MG63 (cell line): ENCODE measurements at regions not wholly inside any gene's neighbourhood (a gene's known extent, or its start where the extent isn't known, plus 50 kb on each side); places are given as distances from the start of the nearest gene placed in this dataset.
"Not testable (repeated sequence)": the region's sequence is repeated elsewhere in the genome, so short reads cannot be mapped to it uniquely, and the experiment has no call there.

Experiments used
- DNase-seq: peaks from one replicate; pipeline ENCODE4 v3.0.0-alpha.2; 2020
- H3K27me3 ChIP-seq: fragments of 250-450 bp; sonication (Bioruptor Pico); 2 replicates; pipeline ENCODE4 v1.5.1; 2020; ENCODE audit warnings: mild to moderate bottlenecking, moderate library complexity
- H3K36me3 ChIP-seq: fragments of 250-450 bp; sonication (Bioruptor Pico); 2 replicates; pipeline ENCODE4 v1.5.1; 2020; ENCODE audit warnings: mild to moderate bottlenecking, moderate library complexity
- H3K4me3 ChIP-seq: fragments of 250-450 bp; sonication (Bioruptor Pico); 2 replicates; pipeline ENCODE4 v1.5.1; 2020; ENCODE audit warnings: mild to moderate bottlenecking, moderate library complexity
- H3K9me3 ChIP-seq: fragments of 250-450 bp; sonication (Bioruptor Pico); 2 replicates; pipeline ENCODE4 v1.5.1; 2020; ENCODE audit warnings: mild to moderate bottlenecking, moderate library complexity

GRCh38 chr5:125634216-125634835, 788.9 kb upstream of the GRAMD2B start:
- no peak for DNase-seq
- no peak overlapping the region for H3K4me3 ChIP-seq
- H3K36me3 ChIP-seq = no peaks in the 10 kb centered on the region
- H3K27me3 ChIP-seq = no peaks in the 10 kb centered on the region
- H3K9me3 ChIP-seq = no peaks in the 10 kb centered on the region

GRCh38 chr5:125639858-125640257, 783.4 kb upstream of the GRAMD2B start:
- DNase-seq = no peak
- 0 out of 2 replicates have a peak, but pooled peaks cover 6% of the 10 kb centered on the region for H3K9me3 ChIP-seq
- H3K4me3 ChIP-seq = no peak overlapping the region
- no peaks in the 10 kb centered on the region for H3K27me3 ChIP-seq
- no peaks in the 10 kb centered on the region for H3K36me3 ChIP-seq

- Histone ChIP-seq H3K27me3 (0 out of 2 replicates have a peak, but pooled peaks cover 4% of the 10 kb centered on the region), H3K9me3 (no peaks in the 10 kb centered on the region), H3K36me3 (no peaks in the 10 kb centered on the region), H3K4me3 (no peak overlapping the region)
- DNase-seq = no peak
These were observed 770.4 kb upstream of the GRAMD2B start for GRCh38 chr5:125652761-125653160.

- no peak for DNase-seq
- H3K4me3 ChIP-seq = no peak overlapping the region
- 0 out of 2 replicates have a peak, but pooled peaks cover 4% of the 10 kb centered on the region for H3K27me3 ChIP-seq
- H3K36me3 ChIP-seq = no peaks in the 10 kb centered on the region
- no peaks in the 10 kb centered on the region for H3K9me3 ChIP-seq
These were observed 768.8 kb upstream of the GRAMD2B start for GRCh38 chr5:125654392-125654791.

- H3K9me3 ChIP-seq = no peaks in the 10 kb centered on the region
- DNase-seq = no peak
- no peaks in the 10 kb centered on the region for H3K36me3 ChIP-seq
- H3K27me3 ChIP-seq = 0 out of 2 replicates have a peak, but pooled peaks cover 4% of the 10 kb centered on the region
- H3K4me3 ChIP-seq = no peak overlapping the region
These were observed 768.1 kb upstream of the GRAMD2B start for GRCh38 chr5:125655156-125655555.

- DNase-seq = no peak
- H3K36me3 ChIP-seq = no peaks in the 10 kb centered on the region
- no peaks in the 10 kb centered on the region for H3K9me3 ChIP-seq
- H3K4me3 ChIP-seq = no peak overlapping the region
- H3K27me3 ChIP-seq = 0 out of 2 replicates have a peak, but pooled peaks cover 4% of the 10 kb centered on the region
These were observed 765.3 kb upstream of the GRAMD2B start for GRCh38 chr5:125657936-125658335.

GRCh38 chr5:125659316-125660023, 763.7 kb upstream of the GRAMD2B start:
- Histone ChIP-seq H3K4me3 (no peak overlapping the region), H3K9me3 (no peaks in the 10 kb centered on the region), H3K27me3 (no peaks in the 10 kb centered on the region), H3K36me3 (no peaks in the 10 kb centered on the region)
- no peak for DNase-seq

- DNase-seq = no peak
These were observed 762.8 kb upstream of the GRAMD2B start for GRCh38 chr5:125660231-125660895.

GRCh38 chr5:125661584-125661983, 761.6 kb upstream of the GRAMD2B start:
- H3K36me3 ChIP-seq = no peaks in the 10 kb centered on the region
- H3K4me3 ChIP-seq = no peak overlapping the region
- no peaks in the 10 kb centered on the region; the same call in 1 of the 2 replicates for H3K27me3 ChIP-seq
- no peak for DNase-seq
- H3K9me3 ChIP-seq = no peaks in the 10 kb centered on the region

More at GRCh38 chr5:125660231-125660895, 762.8 kb upstream of the GRAMD2B start:
- H3K4me3 ChIP-seq = no peak overlapping the region
- H3K9me3 ChIP-seq = no peaks in the 10 kb centered on the region
- no peaks in the 10 kb centered on the region for H3K36me3 ChIP-seq
- H3K27me3 ChIP-seq = no peaks in the 10 kb centered on the region

- no peaks in the 10 kb centered on the region for H3K9me3 ChIP-seq
- DNase-seq = no peak
- no peaks in the 10 kb centered on the region; the same call in 1 of the 2 replicates for H3K27me3 ChIP-seq
- no peak overlapping the region for H3K4me3 ChIP-seq
- no peaks in the 10 kb centered on the region for H3K36me3 ChIP-seq
These were observed 754.3 kb upstream of the GRAMD2B start for GRCh38 chr5:125668884-125669283.

GRCh38 chr5:125673359-125673950, 749.8 kb upstream of the GRAMD2B start:
- Histone ChIP-seq H3K27me3 (no peaks in the 10 kb centered on the region), H3K4me3 (no peak overlapping the region), H3K36me3 (no peaks in the 10 kb centered on the region), H3K9me3 (no peaks in the 10 kb centered on the region)
- DNase-seq = no peak

- H3K36me3 ChIP-seq = no peaks in the 10 kb centered on the region
- no peaks in the 10 kb centered on the region for H3K9me3 ChIP-seq
- no peak overlapping the region for H3K4me3 ChIP-seq
- H3K27me3 ChIP-seq = no peaks in the 10 kb centered on the region
- DNase-seq = no peak
These were observed 743.7 kb upstream of the GRAMD2B start for GRCh38 chr5:125679522-125679921.

GRCh38 chr5:125683669-125684068, 739.5 kb upstream of the GRAMD2B start:
- Histone ChIP-seq H3K27me3 (no peaks in the 10 kb centered on the region; the same call in 1 of the 2 replicates), H3K4me3 (no peak overlapping the region), H3K9me3 (no peaks in the 10 kb centered on the region), H3K36me3 (no peaks in the 10 kb centered on the region)
- DNase-seq = no peak

GRCh38 chr5:125685771-125686170, 737.4 kb upstream of the GRAMD2B start:
- DNase-seq = no peak
- H3K27me3 ChIP-seq = no peaks in the 10 kb centered on the region; the same call in 1 of the 2 replicates
- no peak overlapping the region for H3K4me3 ChIP-seq
- no peaks in the 10 kb centered on the region for H3K9me3 ChIP-seq
- H3K36me3 ChIP-seq = no peaks in the 10 kb centered on the region

GRCh38 chr5:125691738-125692530, 731.3 kb upstream of the GRAMD2B start:
- H3K9me3 ChIP-seq, H3K36me3 ChIP-seq, H3K27me3 ChIP-seq, H3K4me3 ChIP-seq, DNase-seq: not testable (repeated sequence)

GRCh38 chr5:125695996-125696655, 727.1 kb upstream of the GRAMD2B start:
- DNase-seq = no peak
- Histone ChIP-seq H3K36me3 (no peaks in the 10 kb centered on the region), H3K4me3 (no peak overlapping the region), H3K27me3 (no peaks in the 10 kb centered on the region), H3K9me3 (no peaks in the 10 kb centered on the region)
